SU-DHL-6 (cell line): ENCODE measurements at regions not wholly inside any gene's neighbourhood (a gene's known extent, or its start where the extent isn't known, plus 50 kb on each side); places are given as distances from the start of the nearest gene placed in this dataset.

Experiments used
- CTCF ChIP-seq: fragments of 200-600 bp; sonication (generic); IDR thresholded peaks from one replicate; pipeline ENCODE4 v1.5.1; 2017; ENCODE audit warnings: antibody characterized with exemption, mild to moderate bottlenecking, low read length, moderate library complexity; ENCODE audit not compliant: insufficient read depth, poor library complexity, severe bottlenecking
- EZH2phosphoT487 ChIP-seq: fragments of 200-600 bp; sonication (generic), shearing (Covaris generic); conservative IDR thresholded peaks from 2 replicates; pipeline ENCODE4 v1.6.1; 2018; ENCODE audit warnings: mild to moderate bottlenecking, antibody characterized with exemption, low read length, moderate library complexity, mixed read lengths

DNA sequence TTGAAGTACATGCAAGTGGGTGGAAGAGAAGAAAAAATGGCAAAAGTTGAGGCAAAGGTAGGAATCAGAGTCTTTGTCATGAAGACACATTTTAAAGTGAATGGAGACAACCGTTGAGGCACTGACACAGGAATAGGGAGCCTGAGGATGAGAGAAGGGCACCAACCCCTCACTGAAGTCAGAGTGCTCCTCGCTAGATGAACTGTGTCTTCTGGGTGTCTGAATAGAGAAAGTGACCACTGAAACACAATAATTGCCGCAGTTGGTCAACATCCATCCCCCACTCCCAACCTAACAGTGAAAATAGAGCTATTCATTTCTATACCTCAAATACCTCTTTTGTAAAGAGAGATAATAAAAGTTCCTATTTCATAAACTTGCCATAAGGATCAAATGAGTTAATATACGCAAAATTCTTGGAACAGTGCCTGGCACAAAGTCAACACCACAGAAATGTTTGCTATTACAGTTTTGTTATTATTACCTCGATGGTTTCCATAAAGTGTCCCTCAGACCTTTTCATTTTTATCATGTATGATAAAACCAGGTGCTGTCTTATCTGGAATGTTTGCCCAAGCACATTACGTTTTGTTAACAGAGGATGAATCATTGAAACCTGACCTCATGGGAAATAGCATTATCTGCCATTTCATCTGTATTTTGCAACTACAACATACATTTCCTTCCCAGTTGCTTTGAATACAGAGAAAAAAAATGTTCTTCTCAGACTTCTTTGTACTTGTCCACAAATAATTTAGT lies 61.8 kb upstream of the SP4 start:
- TF ChIP-seq CTCF: no peak
- TF ChIP-seq EZH2phosphoT487: no peak
